ENCODE measurements at regions not wholly inside any gene's neighbourhood (a gene's known extent, or its start where the extent isn't known, plus 50 kb on each side); places are given as distances from the start of the nearest gene placed in this dataset.

- TF ChIP-seq, protein P1, sequence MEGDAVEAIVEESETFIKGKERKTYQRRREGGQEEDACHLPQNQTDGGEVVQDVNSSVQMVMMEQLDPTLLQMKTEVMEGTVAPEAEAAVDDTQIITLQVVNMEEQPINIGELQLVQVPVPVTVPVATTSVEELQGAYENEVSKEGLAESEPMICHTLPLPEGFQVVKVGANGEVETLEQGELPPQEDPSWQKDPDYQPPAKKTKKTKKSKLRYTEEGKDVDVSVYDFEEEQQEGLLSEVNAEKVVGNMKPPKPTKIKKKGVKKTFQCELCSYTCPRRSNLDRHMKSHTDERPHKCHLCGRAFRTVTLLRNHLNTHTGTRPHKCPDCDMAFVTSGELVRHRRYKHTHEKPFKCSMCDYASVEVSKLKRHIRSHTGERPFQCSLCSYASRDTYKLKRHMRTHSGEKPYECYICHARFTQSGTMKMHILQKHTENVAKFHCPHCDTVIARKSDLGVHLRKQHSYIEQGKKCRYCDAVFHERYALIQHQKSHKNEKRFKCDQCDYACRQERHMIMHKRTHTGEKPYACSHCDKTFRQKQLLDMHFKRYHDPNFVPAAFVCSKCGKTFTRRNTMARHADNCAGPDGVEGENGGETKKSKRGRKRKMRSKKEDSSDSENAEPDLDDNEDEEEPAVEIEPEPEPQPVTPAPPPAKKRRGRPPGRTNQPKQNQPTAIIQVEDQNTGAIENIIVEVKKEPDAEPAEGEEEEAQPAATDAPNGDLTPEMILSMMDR (IDR thresholded peaks at IDR 0.05; ENCODE audit: low read length) = no peak
- TF ChIP-seq EZH2 (optimal IDR thresholded peaks at IDR 0.05; ENCODE audit: low read depth, low read length) (no peak), EZH2phosphoT487 (IDR thresholded peaks at IDR 0.05; ENCODE audit: low read length) (no peak)
Observed at GRCh38 chr7:149703044-149703650, 70.2 kb downstream of the ZNF467 start.
